OCI-LY7 (cell line): ENCODE measurements at regions not wholly inside any gene's neighbourhood (a gene's known extent, or its start where the extent isn't known, plus 50 kb on each side); places are given as distances from the start of the nearest gene placed in this dataset.

Experiments used
- BruUV-seq: library from RNA; stranded (reverse); fragments of 400-500 nt; replicated peaks from 2 replicates; lab custom pipeline; 2021; lab: Mats Ljungman, UMichigan
- CTCF ChIA-PET: fragments of 300-600 bp; sonication (Branson Sonifier 250); formaldehyde crosslinking; loops from one replicate; lab custom pipeline; 2022; ENCODE audit warnings: antibody characterized with exemption; ENCODE audit not compliant: unreplicated experiment; lab: Charles Lee
- POLR2A ChIA-PET: fragments of 300-600 bp; sonication (Branson Sonifier 250); formaldehyde crosslinking; loops from one replicate; lab custom pipeline; 2022; ENCODE audit warnings: antibody characterized with exemption; lab: Charles Lee
- DNase-seq: peaks from one replicate; pipeline ENCODE4 v3.0.0-alpha.2; 2015; ENCODE audit warnings: low spot score
- H2AFZ ChIP-seq: fragments of 200-600 bp; sonication (generic), shearing (Covaris generic); 2 replicates; pipeline ENCODE4 v1.6.1; 2014; ENCODE audit warnings: mild to moderate bottlenecking, antibody characterized with exemption, low read length, moderate library complexity
- H3K27ac ChIP-seq: fragments of 200-600 bp; sonication (generic); 2 replicates; pipeline ENCODE4 v1.5.1; 2014; ENCODE audit warnings: mixed run types, low read depth, mild to moderate bottlenecking, moderate library complexity, low read length, inconsistent platforms; ENCODE audit not compliant: poor library complexity, severe bottlenecking
- H3K36me3 ChIP-seq: fragments of 200-600 bp; sonication (generic); 2 replicates; pipeline ENCODE4 v1.6.1; 2014; ENCODE audit warnings: mild to moderate bottlenecking, antibody characterized with exemption, low read length, moderate library complexity, mixed read lengths; ENCODE audit not compliant: insufficient read depth
- H3K4me1 ChIP-seq: fragments of 200-600 bp; sonication (generic); 2 replicates; pipeline ENCODE4 v1.5.1; 2014; ENCODE audit warnings: mild to moderate bottlenecking, low read length; ENCODE audit not compliant: insufficient read depth, poor library complexity, severe bottlenecking
- H3K4me2 ChIP-seq: fragments of 200-600 bp; sonication (generic); 2 replicates; pipeline ENCODE4 v1.6.1; 2014; ENCODE audit warnings: mild to moderate bottlenecking, low read length
- H3K4me3 ChIP-seq: fragments of 200-600 bp; sonication (generic); 2 replicates; pipeline ENCODE4 v1.5.1; 2014; ENCODE audit warnings: mild to moderate bottlenecking, low read depth, low read length; ENCODE audit not compliant: poor library complexity, severe bottlenecking
- H3K79me2 ChIP-seq: fragments of 200-600 bp; sonication (generic); 2 replicates; pipeline ENCODE4 v1.6.1; 2016; ENCODE audit warnings: low read depth, mild to moderate bottlenecking, low read length, moderate library complexity, mixed read lengths; ENCODE audit not compliant: insufficient read depth
- H3K9me2 ChIP-seq: fragments of 200-600 bp; sonication (generic); 2 replicates; pipeline ENCODE4 v1.6.1; 2016; ENCODE audit warnings: mild to moderate bottlenecking, low read length, mixed read lengths; ENCODE audit not compliant: insufficient read depth
- H3K9me3 ChIP-seq: fragments of 200-600 bp; sonication (generic); 2 replicates; pipeline ENCODE4 v1.6.1; 2014; ENCODE audit warnings: mild to moderate bottlenecking, mixed run types, low read length, mixed read lengths
- H4K20me1 ChIP-seq: fragments of 200-600 bp; sonication (generic); 2 replicates; pipeline ENCODE4 v1.6.1; 2014; ENCODE audit warnings: mild to moderate bottlenecking, antibody characterized with exemption, low read length, moderate library complexity, mixed read lengths; ENCODE audit not compliant: insufficient read depth
- CTCF ChIP-seq: fragments of 200-600 bp; sonication (generic); conservative IDR thresholded peaks from 2 replicates; pipeline ENCODE4 v1.5.1; 2014; ENCODE audit warnings: mild to moderate bottlenecking, antibody characterized with exemption, low read length, moderate library complexity, mixed read lengths
- EZH2phosphoT487 ChIP-seq: fragments of 200-600 bp; sonication (generic); IDR thresholded peaks from 2 replicates; pipeline ENCODE4 v1.6.1; 2018; ENCODE audit warnings: low read depth, borderline replicate concordance, mild to moderate bottlenecking, mixed run types, antibody characterized with exemption, low read length, moderate library complexity, mixed read lengths
- intact Hi-C: fragments of 100-400 bp; cut with micrococcal nuclease; formaldehyde crosslinking; loops from one replicate; pipeline ENCODE4 v1.10.0; 2022; ENCODE audit not compliant: unreplicated experiment

DNA sequence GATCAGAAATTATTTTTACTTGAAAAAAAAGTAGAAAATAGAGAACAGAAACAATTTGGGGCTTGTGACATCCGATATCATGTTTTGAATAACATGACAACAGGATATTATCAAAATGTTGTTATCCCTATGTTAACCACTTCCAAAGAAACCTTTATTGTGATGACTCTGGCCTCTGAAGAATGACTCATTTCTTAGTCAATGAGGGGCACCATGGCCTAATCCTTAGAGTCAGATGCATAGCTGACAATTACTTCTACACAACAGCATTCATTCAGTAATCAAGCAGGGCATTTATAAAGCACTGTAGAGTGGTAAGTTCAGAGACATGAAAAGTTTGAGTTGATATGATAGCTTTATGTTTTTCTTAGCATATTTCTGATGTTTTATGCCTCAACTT, 703.0 kb downstream of the RNF144A start:
- Histone ChIP-seq H3K4me1 (peaks cover 10% of the 10 kb centered on the region), H3K79me2 (no peaks in the 10 kb centered on the region), H3K36me3 (no peaks in the 10 kb centered on the region), H4K20me1 (no peaks in the 10 kb centered on the region), H3K4me3 (no peak overlapping the region), H3K9me2 (no peaks in the 10 kb centered on the region), H3K4me2 (no peak overlapping the region), H3K9me3 (no peaks in the 10 kb centered on the region), H2AFZ (no peak overlapping the region), H3K27ac (no peak overlapping the region)
- intact Hi-C loops = no loop called here
- no peak for DNase-seq
- no TSS peak for BruUV-seq
- POLR2A ChIA-PET = interaction anchor here (0.7 to 1.3 kb wide), 4 partner anchors 25 to 59 kb away, joined by 3 read pairs; no protein-coding TSS in a partner anchor
- CTCF ChIA-PET = interaction anchor here (1.2 kb wide), 1 partner anchor 9 kb away, joined by 5 read pairs; no protein-coding TSS in a partner anchor
- TF ChIP-seq CTCF (no peak), EZH2phosphoT487 (no peak)

GRCh38 chr2:7621018-7621814, 704.0 kb downstream of the RNF144A start:
- no peaks in the 10 kb centered on the region for H4K20me1 ChIP-seq
- H3K27ac ChIP-seq = no peak overlapping the region
- TF ChIP-seq CTCF (no peak), EZH2phosphoT487 (no peak)
- CTCF ChIA-PET = interaction anchor here (1.2 kb wide), 1 partner anchor 8 kb away, joined by 5 read pairs; no protein-coding TSS in a partner anchor
- H2AFZ ChIP-seq = no peak overlapping the region
- POLR2A ChIA-PET = interaction anchor here (0.7 to 1.7 kb wide), 7 partner anchors 9 to 60 kb away, joined by 3 to 7 read pairs (median 3); no protein-coding TSS in a partner anchor
- H3K4me3 ChIP-seq = no peak overlapping the region
- no peaks in the 10 kb centered on the region for H3K36me3 ChIP-seq
- H3K4me1 ChIP-seq = peaks cover 19% of the 10 kb centered on the region
- BruUV-seq = no TSS peak
- H3K9me2 ChIP-seq = no peaks in the 10 kb centered on the region
- H3K9me3 ChIP-seq = no peaks in the 10 kb centered on the region
- no peak overlapping the region for H3K4me2 ChIP-seq
- intact Hi-C loops = no loop called here
- no peak for DNase-seq
- no peaks in the 10 kb centered on the region for H3K79me2 ChIP-seq
